ENCODE measurements at regions not wholly inside any gene's neighbourhood (a gene's known extent, or its start where the extent isn't known, plus 50 kb on each side); places are given as distances from the start of the nearest gene placed in this dataset.
A peak's percentile ranks its signal among the peaks of the same experiment; 100 is the strongest.

GRCh38 chr18:70384181-70384790 is 95.4 kb downstream of the SOCS6 start:
- DNase-seq (ENCODE audit: low spot score) = peak; percentile 86

- no peak for DNase-seq (ENCODE audit: low spot score)
Observed at GRCh38 chr18:70382992-70383717, 94.3 kb downstream of the SOCS6 start.

GRCh38 chr18:70382017-70382416 is 93.2 kb downstream of the SOCS6 start:
- DNase-seq (ENCODE audit: low spot score) = no peak

- DNase-seq (ENCODE audit: low spot score) = peak; percentile 90
Observed at GRCh38 chr18:70380915-70381896, 92.4 kb downstream of the SOCS6 start.

All from SW480 (cell line).